OCI-LY7 (cell line): ENCODE measurements at regions not wholly inside any gene's neighbourhood (a gene's known extent, or its start where the extent isn't known, plus 50 kb on each side); places are given as distances from the start of the nearest gene placed in this dataset.

Experiments
- BruUV-seq: library from RNA; stranded (reverse); fragments of 400-500 nt; replicated peaks from 2 replicates; lab custom pipeline; 2021; lab: Mats Ljungman, UMichigan
- CTCF ChIA-PET: fragments of 300-600 bp; sonication (Branson Sonifier 250); formaldehyde crosslinking; loops from one replicate; lab custom pipeline; 2022; ENCODE audit warnings: antibody characterized with exemption; ENCODE audit not compliant: unreplicated experiment; lab: Charles Lee
- POLR2A ChIA-PET: fragments of 300-600 bp; sonication (Branson Sonifier 250); formaldehyde crosslinking; loops from one replicate; lab custom pipeline; 2022; ENCODE audit warnings: antibody characterized with exemption; lab: Charles Lee
- DNase-seq: peaks from one replicate; pipeline ENCODE4 v3.0.0-alpha.2; 2015; ENCODE audit warnings: low spot score
- H2AFZ ChIP-seq: fragments of 200-600 bp; sonication (generic), shearing (Covaris generic); 2 replicates; pipeline ENCODE4 v1.6.1; 2014; ENCODE audit warnings: mild to moderate bottlenecking, antibody characterized with exemption, low read length, moderate library complexity
- H3K27ac ChIP-seq: fragments of 200-600 bp; sonication (generic); 2 replicates; pipeline ENCODE4 v1.5.1; 2014; ENCODE audit warnings: mixed run types, low read depth, mild to moderate bottlenecking, moderate library complexity, low read length, inconsistent platforms; ENCODE audit not compliant: poor library complexity, severe bottlenecking
- H3K36me3 ChIP-seq: fragments of 200-600 bp; sonication (generic); 2 replicates; pipeline ENCODE4 v1.6.1; 2014; ENCODE audit warnings: mild to moderate bottlenecking, antibody characterized with exemption, low read length, moderate library complexity, mixed read lengths; ENCODE audit not compliant: insufficient read depth
- H3K4me1 ChIP-seq: fragments of 200-600 bp; sonication (generic); 2 replicates; pipeline ENCODE4 v1.5.1; 2014; ENCODE audit warnings: mild to moderate bottlenecking, low read length; ENCODE audit not compliant: insufficient read depth, poor library complexity, severe bottlenecking
- H3K4me2 ChIP-seq: fragments of 200-600 bp; sonication (generic); 2 replicates; pipeline ENCODE4 v1.6.1; 2014; ENCODE audit warnings: mild to moderate bottlenecking, low read length
- H3K4me3 ChIP-seq: fragments of 200-600 bp; sonication (generic); 2 replicates; pipeline ENCODE4 v1.5.1; 2014; ENCODE audit warnings: mild to moderate bottlenecking, low read depth, low read length; ENCODE audit not compliant: poor library complexity, severe bottlenecking
- H3K79me2 ChIP-seq: fragments of 200-600 bp; sonication (generic); 2 replicates; pipeline ENCODE4 v1.6.1; 2016; ENCODE audit warnings: low read depth, mild to moderate bottlenecking, low read length, moderate library complexity, mixed read lengths; ENCODE audit not compliant: insufficient read depth
- H3K9me2 ChIP-seq: fragments of 200-600 bp; sonication (generic); 2 replicates; pipeline ENCODE4 v1.6.1; 2016; ENCODE audit warnings: mild to moderate bottlenecking, low read length, mixed read lengths; ENCODE audit not compliant: insufficient read depth
- H3K9me3 ChIP-seq: fragments of 200-600 bp; sonication (generic); 2 replicates; pipeline ENCODE4 v1.6.1; 2014; ENCODE audit warnings: mild to moderate bottlenecking, mixed run types, low read length, mixed read lengths
- H4K20me1 ChIP-seq: fragments of 200-600 bp; sonication (generic); 2 replicates; pipeline ENCODE4 v1.6.1; 2014; ENCODE audit warnings: mild to moderate bottlenecking, antibody characterized with exemption, low read length, moderate library complexity, mixed read lengths; ENCODE audit not compliant: insufficient read depth
- CTCF ChIP-seq: fragments of 200-600 bp; sonication (generic); conservative IDR thresholded peaks from 2 replicates; pipeline ENCODE4 v1.5.1; 2014; ENCODE audit warnings: mild to moderate bottlenecking, antibody characterized with exemption, low read length, moderate library complexity, mixed read lengths
- EZH2phosphoT487 ChIP-seq: fragments of 200-600 bp; sonication (generic); IDR thresholded peaks from 2 replicates; pipeline ENCODE4 v1.6.1; 2018; ENCODE audit warnings: low read depth, borderline replicate concordance, mild to moderate bottlenecking, mixed run types, antibody characterized with exemption, low read length, moderate library complexity, mixed read lengths
- intact Hi-C: fragments of 100-400 bp; cut with micrococcal nuclease; formaldehyde crosslinking; loops from one replicate; pipeline ENCODE4 v1.10.0; 2022; ENCODE audit not compliant: unreplicated experiment

- ChIA-PET POLR2A (interaction anchor here (0.9 kb wide), 1 partner anchor 15 kb away, joined by 7 read pairs; no protein-coding TSS in a partner anchor), CTCF (no interaction called here)
- no peaks in the 10 kb centered on the region for H4K20me1 ChIP-seq
- intact Hi-C loops, result no loop called here
- no peaks in the 10 kb centered on the region for H3K9me2 ChIP-seq
- H3K4me1 ChIP-seq, result no peaks in the 10 kb centered on the region
- H3K79me2 ChIP-seq, result no peaks in the 10 kb centered on the region
- H3K27ac ChIP-seq, result no peak overlapping the region
- BruUV-seq, result no TSS peak
- no peak overlapping the region for H2AFZ ChIP-seq
- no peak for DNase-seq
- no peaks in the 10 kb centered on the region for H3K36me3 ChIP-seq
- no peaks in the 10 kb centered on the region for H3K9me3 ChIP-seq
- TF ChIP-seq CTCF, result no peak
- TF ChIP-seq EZH2phosphoT487, result no peak
- no peak overlapping the region for H3K4me3 ChIP-seq
- H3K4me2 ChIP-seq, result no peak overlapping the region
Observed at GRCh38 chr9:82601293-82601771, 461.6 kb downstream of the RASEF start.

- Histone ChIP-seq H4K20me1 (no peaks in the 10 kb centered on the region), H3K36me3 (no peaks in the 10 kb centered on the region), H3K27ac (no peak overlapping the region), H3K9me2 (no peaks in the 10 kb centered on the region), H3K4me2 (no peak overlapping the region), H3K9me3 (no peaks in the 10 kb centered on the region), H2AFZ (no peak overlapping the region), H3K79me2 (no peaks in the 10 kb centered on the region), H3K4me1 (no peaks in the 10 kb centered on the region), H3K4me3 (no peak overlapping the region)
- BruUV-seq, result no TSS peak
- DNase-seq, result no peak
- POLR2A ChIA-PET, result no interaction called here
- CTCF ChIA-PET, result no interaction called here
- intact Hi-C loops, result loop anchor here (5.0 kb wide), 1 partner anchor 1083 kb away; no protein-coding TSS in a partner anchor
- no peak for TF ChIP-seq CTCF
Observed at GRCh38 chr9:82604947-82605656, 457.8 kb downstream of the RASEF start.

- intact Hi-C loops, result loop anchor here (5.0 kb wide), 1 partner anchor 1083 kb away; no protein-coding TSS in a partner anchor
- Histone ChIP-seq H3K27ac (no peak overlapping the region), H3K4me2 (no peak overlapping the region), H3K4me1 (no peaks in the 10 kb centered on the region), H2AFZ (no peak overlapping the region), H3K4me3 (no peak overlapping the region), H3K9me3 (no peaks in the 10 kb centered on the region), H4K20me1 (no peaks in the 10 kb centered on the region), H3K9me2 (no peaks in the 10 kb centered on the region), H3K36me3 (no peaks in the 10 kb centered on the region), H3K79me2 (no peaks in the 10 kb centered on the region)
- no TSS peak for BruUV-seq
- ChIA-PET CTCF (no interaction called here), POLR2A (no interaction called here)
- DNase-seq, result no peak
- TF ChIP-seq EZH2phosphoT487 (no peak), CTCF (no peak)
Observed at GRCh38 chr9:82605657-82606031, 457.3 kb downstream of the RASEF start.
